ENCODE measurements at regions not wholly inside any gene's neighbourhood (a gene's known extent, or its start where the extent isn't known, plus 50 kb on each side); places are given as distances from the start of the nearest gene placed in this dataset.

DNA sequence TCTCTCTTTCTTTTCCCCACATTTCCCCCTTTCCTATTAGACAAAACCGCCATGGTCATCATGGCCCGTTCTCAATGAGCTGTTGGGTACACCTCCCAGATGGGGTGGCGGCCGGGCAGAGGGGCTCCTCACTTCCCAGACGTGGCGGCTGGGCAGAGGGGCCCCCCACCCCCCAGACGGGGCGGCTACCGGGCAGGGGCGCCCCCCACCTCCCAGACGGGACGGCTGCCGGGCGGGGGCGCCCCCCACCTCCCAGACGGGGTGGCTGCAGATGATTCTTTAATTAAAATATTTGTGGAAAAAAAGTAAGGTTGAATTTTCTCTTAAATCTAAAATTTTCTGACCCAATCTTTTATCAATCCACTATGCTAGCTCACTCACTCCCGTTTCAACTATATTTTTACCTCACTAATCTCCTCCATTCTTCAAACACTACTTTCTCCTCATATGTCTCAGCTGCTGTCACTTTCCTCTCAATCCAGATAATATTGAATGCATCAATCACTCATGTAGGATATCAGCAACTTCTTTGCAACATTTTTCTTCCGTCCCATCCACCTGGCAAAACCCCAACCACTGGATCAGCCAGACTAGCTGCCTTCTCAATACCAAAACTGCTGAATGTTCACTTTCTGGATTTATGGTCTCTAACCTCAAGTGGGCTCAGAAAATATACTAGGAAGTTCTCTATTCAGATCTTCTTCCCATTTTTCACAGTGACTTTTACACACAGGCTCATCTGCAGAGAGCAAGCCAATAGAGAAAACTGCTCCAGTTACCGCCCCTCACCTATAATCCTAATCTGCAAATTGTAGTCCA lies 81.1 kb upstream of the TRIM24 start:
- Histone ChIP-seq H3K9me3 (ENCODE audit: low read length) (no peaks in the 10 kb centered on the region), H3K27me3 (ENCODE audit: insufficient read depth, low read depth, low read length) (no peaks in the 10 kb centered on the region), H3K4me2 (ENCODE audit: low read length) (no peak overlapping the region), H3K79me2 (replicated peaks; ENCODE audit: insufficient read depth, low read length) (no peaks in the 10 kb centered on the region), H3K4me3 (ENCODE audit: low read length) (no peak overlapping the region), H2AFZ (ENCODE audit: low read depth, low read length) (no peak overlapping the region), H4K20me1 (ENCODE audit: insufficient read depth) (no peaks in the 10 kb centered on the region), H3K36me3 (ENCODE audit: insufficient read depth, low read length) (no peaks in the 10 kb centered on the region), H3K27ac (ENCODE audit: low read length) (no peak overlapping the region), H3K9me2 (ENCODE audit: insufficient read depth, low read length) (no peaks in the 10 kb centered on the region), H3F3A (ENCODE audit: insufficient read depth, low read length, poor library complexity, severe bottlenecking) (no peaks in the 10 kb centered on the region), H3K9ac (ENCODE audit: low read length) (no peak overlapping the region)
- TF ChIP-seq SMC3 (conservative IDR thresholded peaks at IDR 0.05; ENCODE audit: poor library complexity) (no peak), MXI1 (conservative IDR thresholded peaks at IDR 0.05; ENCODE audit: poor library complexity, severe bottlenecking) (no peak)

GRCh38 chr7:138382862-138383565 lies 77.0 kb upstream of the TRIM24 start:
- H3K9me2 ChIP-seq (ENCODE audit: insufficient read depth, low read length), result no peaks in the 10 kb centered on the region
- H3K27me3 ChIP-seq (ENCODE audit: insufficient read depth, low read depth, low read length), result no peaks in the 10 kb centered on the region
- no peak overlapping the region for H3K27ac ChIP-seq (ENCODE audit: low read length)
- H3K4me3 ChIP-seq (ENCODE audit: low read length), result no peak overlapping the region
- no peaks in the 10 kb centered on the region for H3F3A ChIP-seq (ENCODE audit: insufficient read depth, low read length, poor library complexity, severe bottlenecking)
- TF ChIP-seq REST (IDR thresholded peaks at IDR 0.05; ENCODE audit: borderline replicate concordance) (no peak), CTCF (IDR thresholded peaks at IDR 0.05; ENCODE audit: poor library complexity, severe bottlenecking) (no peak), SMC3 (conservative IDR thresholded peaks at IDR 0.05; ENCODE audit: poor library complexity) (no peak), EZH2 (IDR thresholded peaks at IDR 0.05; ENCODE audit: borderline replicate concordance, insufficient read depth, low read length, poor library complexity, severe bottlenecking) (no peak), RAD21 (conservative IDR thresholded peaks at IDR 0.05) (no peak)
- H3K9me3 ChIP-seq (ENCODE audit: low read length), result no peaks in the 10 kb centered on the region
- H3K9ac ChIP-seq (ENCODE audit: low read length), result no peak overlapping the region
- no peaks in the 10 kb centered on the region for H3K79me2 ChIP-seq (replicated peaks; ENCODE audit: insufficient read depth, low read length)
- no peaks in the 10 kb centered on the region for H3K36me3 ChIP-seq (ENCODE audit: insufficient read depth, low read length)
- no peak overlapping the region for H2AFZ ChIP-seq (ENCODE audit: low read depth, low read length)
- H4K20me1 ChIP-seq (ENCODE audit: insufficient read depth), result no peaks in the 10 kb centered on the region
- H3K4me2 ChIP-seq (ENCODE audit: low read length), result no peak overlapping the region

All from neural cell (in vitro differentiated cells).